ENCODE measurements at regions not wholly inside any gene's neighbourhood (a gene's known extent, or its start where the extent isn't known, plus 50 kb on each side); places are given as distances from the start of the nearest gene placed in this dataset.

DNA sequence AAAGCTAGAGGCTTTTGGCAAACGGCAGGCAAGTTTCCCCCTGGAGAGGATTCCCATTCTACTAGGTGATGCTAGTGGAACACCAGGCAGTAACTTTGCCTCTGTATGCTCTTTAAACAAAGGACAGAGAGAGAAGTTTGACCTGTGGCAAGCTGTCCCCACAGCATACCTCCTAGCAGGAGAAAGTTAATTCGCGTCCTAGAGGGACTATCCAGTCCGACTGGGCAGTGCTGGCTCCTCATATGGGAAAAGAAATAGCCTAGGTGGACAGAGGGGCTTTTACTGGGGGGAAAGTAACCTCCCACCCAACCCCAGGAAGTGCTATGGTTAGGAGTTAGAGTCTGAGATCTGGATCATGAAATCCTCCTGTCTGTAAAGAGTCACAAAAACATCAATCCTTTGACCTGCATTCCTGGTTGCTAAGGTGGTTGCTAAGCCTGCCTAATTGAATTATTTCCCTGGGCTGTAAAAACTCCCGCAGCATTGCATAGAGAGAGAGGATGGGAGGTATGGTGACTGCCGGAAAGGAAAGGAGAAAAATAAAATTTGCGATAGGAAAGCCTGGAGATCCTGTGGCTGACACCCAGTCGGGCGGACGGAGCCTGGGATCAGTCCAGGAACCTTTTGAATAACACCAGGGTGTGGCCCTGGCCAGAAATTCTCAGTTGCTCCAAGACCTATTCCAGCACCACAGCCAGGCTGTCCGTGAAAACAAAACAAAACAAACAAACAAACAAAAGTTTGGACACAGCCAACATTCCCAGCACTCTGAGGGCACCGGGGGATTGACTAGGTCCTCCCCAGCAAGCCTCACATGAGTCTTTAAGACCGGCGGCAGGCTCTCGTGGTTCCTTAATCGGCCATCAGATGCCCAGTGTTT lies 67.7 kb upstream of the ATP11B start:
- DNase-seq (ENCODE audit: low read depth) = peak; percentile 36

GRCh38 chr3:182726258-182727142 lies 66.8 kb upstream of the ATP11B start:
- no peak for DNase-seq (ENCODE audit: low read depth)

GRCh38 chr3:182728238-182728637 lies 65.1 kb upstream of the ATP11B start:
- no peak for DNase-seq (ENCODE audit: low read depth)

DNA sequence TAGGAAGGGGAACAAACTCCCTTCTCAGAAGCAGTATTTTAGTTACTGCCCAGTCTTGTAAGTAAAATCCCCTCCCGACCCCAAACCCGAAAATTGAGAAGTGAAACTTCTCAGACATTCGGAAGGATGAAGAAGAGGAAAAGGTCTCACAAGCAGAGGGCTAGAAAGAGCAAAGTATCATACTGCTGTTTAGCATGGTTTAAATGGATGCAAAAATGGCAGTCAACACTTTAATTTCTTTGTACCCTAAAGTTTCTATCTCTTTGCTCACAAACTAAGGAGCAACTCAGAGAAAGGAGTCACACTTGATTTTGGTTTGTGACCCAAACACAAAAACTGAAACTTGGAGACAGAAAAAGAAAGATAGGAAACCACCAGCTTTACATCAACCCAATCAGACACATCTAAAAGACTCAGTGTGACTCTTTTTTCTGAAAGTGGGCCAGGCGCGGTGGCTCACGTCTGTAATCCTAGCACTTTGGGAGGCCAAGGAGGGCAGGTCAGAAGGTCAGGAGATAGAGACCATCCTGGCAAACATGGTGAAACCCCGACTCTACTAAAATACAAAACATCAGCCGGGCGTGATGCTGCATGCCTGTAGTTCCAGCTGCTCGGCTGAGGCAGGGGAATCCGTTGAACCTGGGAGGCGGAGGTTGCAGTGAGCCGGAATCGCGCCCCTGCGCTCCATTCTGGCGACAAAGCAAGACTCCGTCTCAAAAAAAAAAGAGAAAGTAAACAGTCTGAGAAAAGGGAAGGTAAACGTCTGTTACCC lies 63.2 kb upstream of the ATP11B start:
- DNase-seq (ENCODE audit: low read depth) = no peak

- no peak for DNase-seq (ENCODE audit: low read depth)
Measured at GRCh38 chr3:182730675-182731042, 62.6 kb upstream of the ATP11B start.

DNA sequence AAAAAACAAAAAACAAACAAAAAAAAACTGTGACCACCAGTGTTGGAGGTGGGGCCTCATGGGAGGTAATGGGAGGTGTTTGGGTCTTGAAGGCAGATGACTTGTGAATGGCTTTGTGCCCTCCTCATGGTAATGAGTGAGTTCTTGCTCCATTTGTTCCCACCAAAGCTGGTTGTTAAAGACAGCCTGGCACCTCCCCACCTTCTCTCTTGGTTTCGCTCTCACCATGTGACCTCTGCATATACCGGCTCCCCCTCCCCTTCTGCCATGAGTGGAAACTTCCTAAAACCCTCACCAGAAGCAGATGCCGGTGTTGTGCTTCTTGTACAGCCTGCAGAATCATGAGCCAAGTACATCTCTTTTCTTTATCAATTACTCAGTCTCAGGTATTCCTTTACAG lies 61.5 kb upstream of the ATP11B start:
- DNase-seq (ENCODE audit: low read depth) = no peak

GRCh38 chr3:182732232-182733015 lies 60.9 kb upstream of the ATP11B start:
- no peak for DNase-seq (ENCODE audit: low read depth)

DNA sequence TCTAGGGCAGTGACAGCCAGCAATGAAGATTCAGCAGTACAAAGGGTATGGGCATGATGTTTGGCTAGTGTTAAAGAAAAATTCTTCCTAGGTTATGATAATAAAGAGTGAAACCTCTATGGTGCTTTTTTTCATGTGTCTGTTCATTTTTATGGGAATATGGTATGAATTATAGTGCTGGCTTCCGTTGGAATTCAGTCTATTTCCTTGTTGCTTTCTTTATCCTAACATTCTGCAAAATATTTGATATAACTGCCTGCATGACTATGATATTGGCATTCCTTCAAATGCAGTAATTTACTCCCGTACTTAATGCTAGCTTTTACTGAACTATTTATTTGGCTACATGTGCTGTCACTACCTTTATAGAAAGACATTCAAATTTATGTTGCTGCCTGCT lies 57.6 kb upstream of the ATP11B start:
- DNase-seq (ENCODE audit: low read depth) = peak; percentile 39

- no peak for DNase-seq (ENCODE audit: low read depth)
Measured at GRCh38 chr3:182737825-182738224, 55.5 kb upstream of the ATP11B start.

- no peak for DNase-seq (ENCODE audit: low read depth)
Measured at GRCh38 chr3:182738583-182739411, 54.5 kb upstream of the ATP11B start.

GRCh38 chr3:182739619-182740018 lies 53.7 kb upstream of the ATP11B start:
- DNase-seq (ENCODE audit: low read depth) = peak; percentile 89

GRCh38 chr3:182740710-182741109 lies 52.6 kb upstream of the ATP11B start:
- peak; percentile 8 for DNase-seq (ENCODE audit: low read depth)

GRCh38 chr3:182741214-182741613 lies 52.1 kb upstream of the ATP11B start:
- no peak for DNase-seq (ENCODE audit: low read depth)
